H1 (cell line): ENCODE measurements at regions not wholly inside any gene's neighbourhood (a gene's known extent, or its start where the extent isn't known, plus 50 kb on each side); places are given as distances from the start of the nearest gene placed in this dataset.

Source experiments
- CTCF ChIA-PET: fragments of 300-600 bp; sonication (Branson Sonifier 250); formaldehyde crosslinking; loops from one replicate; lab custom pipeline; 2021; ENCODE audit not compliant: partially characterized antibody; lab: Charles Lee
- POLR2A ChIA-PET: fragments of 300-600 bp; sonication (Branson Sonifier 250); formaldehyde crosslinking; loops from one replicate; lab custom pipeline; 2021; ENCODE audit warnings: inconsistent platforms; ENCODE audit not compliant: partially characterized antibody; lab: Charles Lee
- DNase-seq, 2 experiments: peaks; one replicate each; pipeline versions ENCODE4 v3.0.0 to v3.0.0-alpha.2; 2010 to 2022; ENCODE audit warnings: low spot score in 2 of 2, low read depth in 1 of 2, mixed read lengths in 1 of 2
- FAIRE-seq: peaks from 2 replicates; lab custom pipeline; 2011; peaks lifted over from hg19 to GRCh38; lab: Jason Lieb, UNC
- H2AFZ ChIP-seq: 2 replicates; pipeline ENCODE4 v1.8.1; 2012; ENCODE audit warnings: low read length, inconsistent platforms
- H2AK5ac ChIP-seq: 2 replicates; pipeline ENCODE4 v1.6.1; 2013; ENCODE audit warnings: low read depth, low read length
- H2BK120ac ChIP-seq: replicated peaks from 2 replicates; pipeline ENCODE3; 2013; ENCODE audit warnings: low read depth, low read length, inconsistent platforms
- H2BK12ac ChIP-seq: 2 replicates; pipeline ENCODE4 v1.6.1; 2013; ENCODE audit warnings: low read depth, low read length
- H2BK15ac ChIP-seq: 2 replicates; pipeline ENCODE4 v1.6.1; 2013; ENCODE audit warnings: low read length
- H2BK20ac ChIP-seq: 2 replicates; pipeline ENCODE4 v1.6.1; 2013; ENCODE audit warnings: low read length
- H2BK5ac ChIP-seq: 2 replicates; pipeline ENCODE4 v1.6.1; 2013; ENCODE audit warnings: low read depth, low read length
- H3K14ac ChIP-seq: 2 replicates; pipeline ENCODE4 v1.6.1; 2013; ENCODE audit warnings: inconsistent platforms; ENCODE audit not compliant: insufficient read length
- H3K18ac ChIP-seq: 2 replicates; pipeline ENCODE4 v1.6.1; 2013; ENCODE audit warnings: low read length; ENCODE audit errors: extremely low read depth
- H3K23ac ChIP-seq: 2 replicates; pipeline ENCODE4 v1.6.1; 2013; ENCODE audit warnings: inconsistent platforms; ENCODE audit not compliant: insufficient read length
- H3K23me2 ChIP-seq: 2 replicates; pipeline ENCODE4 v1.6.1; 2013; ENCODE audit warnings: low read depth, low read length
- H3K27ac ChIP-seq: 2 replicates; pipeline ENCODE4 v1.6.1; 2011; ENCODE audit warnings: low read depth, low read length, inconsistent platforms
- H3K27me3 ChIP-seq, 4 experiments: replicated peaks in 1 of 4; 1 replicate in 1 of 4; 2 replicates in 3 of 4; pipeline versions ENCODE4 v1.6.1 to v1.8.1; 2011 to 2013; ENCODE audit warnings: low read length in 3 of 4, mild to moderate bottlenecking in 3 of 4, inconsistent platforms in 2 of 4, mixed read lengths in 2 of 4, moderate library complexity in 1 of 4; ENCODE audit not compliant: control insufficient read depth in 3 of 4, insufficient read depth in 3 of 4; ENCODE audit errors: extremely low read depth in 1 of 4
- H3K36me3 ChIP-seq, 4 experiments: 2 replicates each; pipeline versions ENCODE4 v1.6.1 to v1.8.1; 2011 to 2013; ENCODE audit warnings: mild to moderate bottlenecking in 4 of 4, low read length in 3 of 4, moderate library complexity in 2 of 4, control low read depth in 1 of 4, inconsistent platforms in 1 of 4; ENCODE audit not compliant: insufficient read depth in 4 of 4, control insufficient read depth in 2 of 4
- H3K4ac ChIP-seq: replicated peaks from 2 replicates; pipeline ENCODE3; 2013; ENCODE audit warnings: low read length, low read depth, mixed read lengths, inconsistent platforms; ENCODE audit not compliant: insufficient read length
- H3K4me1 ChIP-seq, 4 experiments: replicated peaks in 1 of 4; 1 replicate in 1 of 4; 2 replicates in 3 of 4; pipeline versions ENCODE4 v1.6.1 to v1.8.1; 2011 to 2013; ENCODE audit warnings: low read length in 3 of 4, inconsistent platforms in 2 of 4, mixed read lengths in 1 of 4; ENCODE audit not compliant: insufficient read depth in 4 of 4, control insufficient read depth in 3 of 4
- H3K4me2 ChIP-seq, 2 experiments: 2 replicates each; pipeline versions ENCODE4 v1.6.1 to v1.8.1; 2011 to 2013; ENCODE audit warnings: low read depth in 2 of 2, low read length in 2 of 2, control low read depth in 1 of 2, inconsistent platforms in 1 of 2, mild to moderate bottlenecking in 1 of 2; ENCODE audit not compliant: insufficient read depth in 1 of 2
- H3K4me3 ChIP-seq, 4 experiments: fragments of 200-600, 300-600 bp in 1 of 4; sonication (generic), shearing (Covaris generic), sonication (Bioruptor Twin) in 1 of 4; 2 replicates each; pipeline versions ENCODE4 v1.5.1 to v1.8.1; 2011 to 2016; ENCODE audit warnings: low read length in 4 of 4, low read depth in 3 of 4, control low read depth in 2 of 4, inconsistent platforms in 2 of 4, mild to moderate bottlenecking in 2 of 4, mixed read lengths in 1 of 4, moderate library complexity in 1 of 4; ENCODE audit not compliant: insufficient read depth in 2 of 4; ENCODE audit errors: extremely low read depth in 1 of 4
- H3K56ac ChIP-seq: replicated peaks from 2 replicates; pipeline ENCODE3; 2013; ENCODE audit warnings: low read depth, mild to moderate bottlenecking, mixed read lengths, low read length, inconsistent platforms; ENCODE audit not compliant: insufficient read length
- H3K79me1 ChIP-seq: 2 replicates; pipeline ENCODE4 v1.6.1; 2013; ENCODE audit warnings: low read depth, low read length, control low read depth
- H3K79me2 ChIP-seq, 2 experiments: 2 replicates each; pipeline versions ENCODE4 v1.6.1 to v1.8.1; 2012 to 2013; ENCODE audit warnings: low read length in 2 of 2, mild to moderate bottlenecking in 2 of 2, inconsistent platforms in 1 of 2; ENCODE audit not compliant: insufficient read depth in 2 of 2, control insufficient read depth in 1 of 2
- H3K9ac ChIP-seq, 4 experiments: replicated peaks in 1 of 4; 1 replicate in 1 of 4; 2 replicates in 3 of 4; pipeline versions ENCODE4 v1.6.1 to v1.8.1; 2011 to 2013; ENCODE audit warnings: low read depth in 3 of 4, low read length in 3 of 4, control low read depth in 2 of 4, mild to moderate bottlenecking in 2 of 4, moderate library complexity in 2 of 4, inconsistent platforms in 1 of 4; ENCODE audit errors: extremely low read depth in 1 of 4
- H3K9me3 ChIP-seq, 2 experiments: 2 replicates each; pipeline versions ENCODE4 v1.6.1 to v1.8.1; 2012 to 2013; ENCODE audit warnings: mild to moderate bottlenecking in 2 of 2, moderate library complexity in 2 of 2, control low read depth in 1 of 2, inconsistent platforms in 1 of 2, low read depth in 1 of 2, low read length in 1 of 2, mixed read lengths in 1 of 2; ENCODE audit not compliant: insufficient read depth in 2 of 2
- H4K20me1 ChIP-seq, 2 experiments: replicated peaks in 1 of 2; 2 replicates each; pipeline versions ENCODE3 to v1.8.1; 2011 to 2013; ENCODE audit warnings: inconsistent platforms in 2 of 2, low read length in 2 of 2, mild to moderate bottlenecking in 1 of 2; ENCODE audit not compliant: insufficient read depth in 2 of 2, control insufficient read depth in 1 of 2
- H4K5ac ChIP-seq: 2 replicates; pipeline ENCODE4 v1.6.1; 2013; ENCODE audit warnings: low read length, low read depth, mixed read lengths, inconsistent platforms; ENCODE audit not compliant: insufficient read length
- H4K8ac ChIP-seq: 2 replicates; pipeline ENCODE4 v1.8.0; 2013; ENCODE audit warnings: mild to moderate bottlenecking, moderate library complexity, low read length, inconsistent platforms; ENCODE audit not compliant: insufficient read depth; ENCODE audit errors: extremely low read depth
- H4K91ac ChIP-seq: replicated peaks from 2 replicates; pipeline ENCODE3; 2013; ENCODE audit warnings: low read length, mixed read lengths, inconsistent platforms; ENCODE audit not compliant: insufficient read length
- CBX5 ChIP-seq: fragments of 300-800, 300-1000 bp; sonication (generic); IDR thresholded peaks from 2 replicates; pipeline ENCODE4 v1.7.1; 2016; ENCODE audit warnings: antibody characterized with exemption, low read length, low read depth
- CREB1 ChIP-seq: IDR thresholded peaks from 2 replicates; pipeline ENCODE4 v1.6.1; 2012; ENCODE audit warnings: inconsistent platforms
- E2F6 ChIP-seq: IDR thresholded peaks from 2 replicates; pipeline ENCODE4 v1.6.1; 2012; ENCODE audit warnings: inconsistent platforms
- EZH2 ChIP-seq: fragments of 200-600 bp; sonication (generic); IDR thresholded peaks from 2 replicates; pipeline ENCODE4 v1.7.1; 2012; ENCODE audit warnings: low read depth, mild to moderate bottlenecking, moderate library complexity, low read length, inconsistent platforms; ENCODE audit not compliant: severe bottlenecking
- KDM1A ChIP-seq: fragments of 200-600, 300-600 bp; sonication (generic); IDR thresholded peaks from 2 replicates; pipeline ENCODE4 v1.7.1; 2016; ENCODE audit warnings: mild to moderate bottlenecking, low read length, borderline replicate concordance
- KDM5A ChIP-seq: fragments of 200-600 bp; IDR thresholded peaks from 2 replicates; pipeline ENCODE4 v1.7.1; 2012; ENCODE audit warnings: mild to moderate bottlenecking, low read length, inconsistent platforms, mixed read lengths
- NANOG ChIP-seq: IDR thresholded peaks from 2 replicates; pipeline ENCODE4 v1.6.1; 2011; ENCODE audit warnings: low read length, low read depth, mild to moderate bottlenecking, inconsistent platforms; ENCODE audit not compliant: insufficient read depth, poor library complexity, severe bottlenecking
- POLR2A ChIP-seq, 2 experiments: IDR thresholded peaks; 1 replicate in 1 of 2; 2 replicates in 1 of 2; pipeline ENCODE4 v1.6.1; 2011; ENCODE audit warnings: low read depth in 2 of 2, low read length in 2 of 2, mild to moderate bottlenecking in 2 of 2; ENCODE audit errors: control extremely low read depth in 1 of 2
- RBBP5 ChIP-seq: IDR thresholded peaks from 2 replicates; pipeline ENCODE4 v1.7.1; 2012; ENCODE audit warnings: low read depth, mild to moderate bottlenecking, inconsistent platforms, low read length, moderate library complexity, borderline replicate concordance
- RXRA ChIP-seq: IDR thresholded peaks from 2 replicates; pipeline ENCODE4 v1.6.1; 2011; ENCODE audit warnings: low read depth, mild to moderate bottlenecking, low read length, moderate library complexity; ENCODE audit not compliant: insufficient read depth
- SAP30 ChIP-seq: fragments of 300-600 bp; sonication (generic); IDR thresholded peaks from 2 replicates; pipeline ENCODE4 v1.7.1; 2012; ENCODE audit warnings: low read length, moderate library complexity, mild to moderate bottlenecking, inconsistent platforms; ENCODE audit not compliant: insufficient read depth, insufficient replicate concordance
- SP1 ChIP-seq: IDR thresholded peaks from 2 replicates; pipeline ENCODE4 v1.6.1; 2011; ENCODE audit warnings: low read depth, low read length
- SRF ChIP-seq: IDR thresholded peaks from 2 replicates; pipeline ENCODE4 v1.6.1; 2011; ENCODE audit warnings: mild to moderate bottlenecking, low read depth, low read length, moderate library complexity
- TCF12 ChIP-seq: IDR thresholded peaks from 2 replicates; pipeline ENCODE4 v1.6.1; 2011; ENCODE audit warnings: low read depth, mild to moderate bottlenecking, low read length
- YY1 ChIP-seq: IDR thresholded peaks from 2 replicates; pipeline ENCODE4 v1.6.1; 2011; ENCODE audit warnings: low read depth, mild to moderate bottlenecking, low read length
- ZNF274 ChIP-seq: IDR thresholded peaks from 2 replicates; pipeline ENCODE4 v1.7.0; 2012; ENCODE audit warnings: low read length, borderline replicate concordance; ENCODE audit errors: extremely low read depth
- whole genome bisulfite sequencing, 2 experiments: shearing (Covaris generic) in 1 of 2; methylation state at CpG; one replicate each; pipeline versions ENCODE4 v1.1.6 to v1.1.7; 2013 to 2015; ENCODE audit warnings: low lambda C conversion rate in 2 of 2, mixed read lengths in 2 of 2, inconsistent platforms in 1 of 2, low coverage in 1 of 2, missing lambda C conversion rate in 1 of 2; ENCODE audit not compliant: insufficient replicate concordance in 2 of 2, insufficient coverage in 1 of 2, insufficient read length in 1 of 2; ENCODE audit errors: extremely low coverage in 1 of 2, missing lambda C conversion rate in 1 of 2; 5-methylcytosine and 5-hydroxymethylcytosine counted together

GRCh38 chr13:107441279-107441678, 774.1 kb downstream of the LIG4 start:
- Histone ChIP-seq H3K9me3 (no peaks in the 10 kb centered on the region), H3K4me2 (no peak overlapping the region), H3K4me3 (no peak overlapping the region), H2BK5ac (no peak overlapping the region), H3K27ac (no peak overlapping the region), H3K23ac (no peak overlapping the region), H3K79me2 (no peaks in the 10 kb centered on the region), H4K20me1 (no peaks in the 10 kb centered on the region), H2BK15ac (no peak overlapping the region), H2BK120ac (no peak overlapping the region), H3K56ac (no peak overlapping the region), H3K27me3 (no peaks in the 10 kb centered on the region), H4K91ac (no peak overlapping the region), H3K79me1 (no peaks in the 10 kb centered on the region; the same call in 1 of the 2 replicates), H3K18ac (no peak overlapping the region), H2BK12ac (no peak overlapping the region), H3K4me1 (no peaks in the 10 kb centered on the region), H3K14ac (no peak overlapping the region), H3K9ac (no peak overlapping the region), H3K36me3 (no peaks in the 10 kb centered on the region), H2AK5ac (no peak overlapping the region), H4K8ac (no peak overlapping the region), H3K4ac (no peak overlapping the region), H2BK20ac (no peak overlapping the region), H4K5ac (no peak overlapping the region), H2AFZ (no peak overlapping the region), H3K23me2 (no peaks in the 10 kb centered on the region; the same call in 1 of the 2 replicates)
- ChIA-PET POLR2A (no interaction called here), CTCF (no interaction called here)
- DNase-seq (no peak), FAIRE-seq (no peak)
- 86% methylated on average over 3 of the region's 3 CpGs; no CpG with 5 or more reads in 1 of the 2 experiments for WGBS, 2 experiments
- TF ChIP-seq SP1 (no peak), CREB1 (no peak), TCF12 (no peak), EZH2 (no peak), KDM5A (no peak), POLR2A (IDR thresholded peaks at IDR 0.05; ENCODE audit: control extremely low read depth in 1 of 2, low read depth in 2 of 2, low read length in 2 of 2) (no peak), CBX5 (no peak), NANOG (no peak), YY1 (no peak), E2F6 (no peak), KDM1A (no peak), SAP30 (no peak), SRF (no peak), ZNF274 (no peak), RXRA (no peak), RBBP5 (no peak)
